Ishikawa (cell line): ENCODE measurements at regions not wholly inside any gene's neighbourhood (a gene's known extent, or its start where the extent isn't known, plus 50 kb on each side); places are given as distances from the start of the nearest gene placed in this dataset.

Experiments
- CEBPB ChIP-seq: IDR thresholded peaks from 2 replicates; pipeline ENCODE4 v1.6.1; 2012
- CREB1 ChIP-seq: IDR thresholded peaks from 2 replicates; pipeline ENCODE4 v1.6.1; 2012; ENCODE audit warnings: low read depth
- EGR1 ChIP-seq: IDR thresholded peaks from 2 replicates; pipeline ENCODE4 v1.6.1; 2012
- EP300 ChIP-seq: IDR thresholded peaks from 2 replicates; pipeline ENCODE4 v1.6.1; 2012; ENCODE audit warnings: borderline replicate concordance
- FOXM1 ChIP-seq: IDR thresholded peaks from 2 replicates; pipeline ENCODE4 v1.6.1; 2012; ENCODE audit warnings: low read depth, borderline replicate concordance
- MAX ChIP-seq: IDR thresholded peaks from 2 replicates; pipeline ENCODE4 v1.6.1; 2012
- RAD21 ChIP-seq: IDR thresholded peaks from 2 replicates; pipeline ENCODE4 v1.6.1; 2012; ENCODE audit warnings: low read depth
- TAF1 ChIP-seq: IDR thresholded peaks from 2 replicates; pipeline ENCODE4 v1.6.1; 2012; ENCODE audit warnings: low read depth, mild to moderate bottlenecking
- USF1 ChIP-seq: IDR thresholded peaks from 2 replicates; pipeline ENCODE4 v1.6.1; 2012
- YY1 ChIP-seq: IDR thresholded peaks from 2 replicates; pipeline ENCODE4 v1.6.1; 2012; ENCODE audit warnings: low read depth
- TF ChIP-seq, protein P1 (sequence below): IDR thresholded peaks from 2 replicates; pipeline ENCODE4 v1.6.1; 2012; ENCODE audit warnings: low read depth, mild to moderate bottlenecking

DNA sequence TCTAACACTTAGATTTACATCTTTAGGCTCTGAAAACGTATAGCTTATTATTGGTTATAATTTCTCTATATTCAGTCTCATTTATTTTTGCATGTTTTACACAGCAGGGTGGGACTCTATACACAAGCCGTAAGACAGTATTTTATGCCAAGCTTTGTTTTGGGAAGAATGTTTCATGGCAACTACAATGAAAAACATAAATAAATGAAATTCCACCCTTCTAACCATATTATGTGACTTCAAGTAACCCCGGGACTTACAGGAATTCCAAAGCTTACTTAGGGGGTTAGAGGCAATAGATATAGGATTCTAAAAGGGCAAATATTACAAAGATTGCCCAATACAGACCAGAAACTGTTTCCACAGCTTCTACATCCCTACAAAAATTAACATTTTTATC, 370.9 kb downstream of the PRR32 start:
- no peak for TF ChIP-seq YY1
- no peak for TF ChIP-seq FOXM1
- no peak for TF ChIP-seq EP300
- TF ChIP-seq MAX: no peak
- TF ChIP-seq, protein P1, sequence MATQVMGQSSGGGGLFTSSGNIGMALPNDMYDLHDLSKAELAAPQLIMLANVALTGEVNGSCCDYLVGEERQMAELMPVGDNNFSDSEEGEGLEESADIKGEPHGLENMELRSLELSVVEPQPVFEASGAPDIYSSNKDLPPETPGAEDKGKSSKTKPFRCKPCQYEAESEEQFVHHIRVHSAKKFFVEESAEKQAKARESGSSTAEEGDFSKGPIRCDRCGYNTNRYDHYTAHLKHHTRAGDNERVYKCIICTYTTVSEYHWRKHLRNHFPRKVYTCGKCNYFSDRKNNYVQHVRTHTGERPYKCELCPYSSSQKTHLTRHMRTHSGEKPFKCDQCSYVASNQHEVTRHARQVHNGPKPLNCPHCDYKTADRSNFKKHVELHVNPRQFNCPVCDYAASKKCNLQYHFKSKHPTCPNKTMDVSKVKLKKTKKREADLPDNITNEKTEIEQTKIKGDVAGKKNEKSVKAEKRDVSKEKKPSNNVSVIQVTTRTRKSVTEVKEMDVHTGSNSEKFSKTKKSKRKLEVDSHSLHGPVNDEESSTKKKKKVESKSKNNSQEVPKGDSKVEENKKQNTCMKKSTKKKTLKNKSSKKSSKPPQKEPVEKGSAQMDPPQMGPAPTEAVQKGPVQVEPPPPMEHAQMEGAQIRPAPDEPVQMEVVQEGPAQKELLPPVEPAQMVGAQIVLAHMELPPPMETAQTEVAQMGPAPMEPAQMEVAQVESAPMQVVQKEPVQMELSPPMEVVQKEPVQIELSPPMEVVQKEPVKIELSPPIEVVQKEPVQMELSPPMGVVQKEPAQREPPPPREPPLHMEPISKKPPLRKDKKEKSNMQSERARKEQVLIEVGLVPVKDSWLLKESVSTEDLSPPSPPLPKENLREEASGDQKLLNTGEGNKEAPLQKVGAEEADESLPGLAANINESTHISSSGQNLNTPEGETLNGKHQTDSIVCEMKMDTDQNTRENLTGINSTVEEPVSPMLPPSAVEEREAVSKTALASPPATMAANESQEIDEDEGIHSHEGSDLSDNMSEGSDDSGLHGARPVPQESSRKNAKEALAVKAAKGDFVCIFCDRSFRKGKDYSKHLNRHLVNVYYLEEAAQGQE: no peak
- no peak for TF ChIP-seq RAD21
- TF ChIP-seq CEBPB: no peak
- TF ChIP-seq CREB1: no peak
- TF ChIP-seq EGR1: no peak
- no peak for TF ChIP-seq TAF1
- no peak for TF ChIP-seq USF1
